ENCODE measurements at regions not wholly inside any gene's neighbourhood (a gene's known extent, or its start where the extent isn't known, plus 50 kb on each side); places are given as distances from the start of the nearest gene placed in this dataset.

GRCh38 chr1:72670902-72671301 lies 388.6 kb upstream of the NEGR1 start:
- no peak for TF ChIP-seq CTCF (IDR thresholded peaks at IDR 0.05)
- H3K36me3 Mint-ChIP-seq (ENCODE audit: low read depth) = no peaks in the 10 kb centered on the region
- no peak overlapping the region for H3K4me3 Mint-ChIP-seq
- ATAC-seq (no peak), DNase-seq (no peak)
- H3K27ac Mint-ChIP-seq = no peak overlapping the region
- ChIA-PET CTCF (no interaction called here), POLR2A (no interaction called here)
- H3K4me1 Mint-ChIP-seq (ENCODE audit: low read depth) = no peaks in the 10 kb centered on the region
- no peaks in the 10 kb centered on the region for H3K27me3 Mint-ChIP-seq
- H3K9me3 Mint-ChIP-seq = no peaks in the 10 kb centered on the region
- intact Hi-C loops (cut with micrococcal nuclease) = no loop called here

DNA sequence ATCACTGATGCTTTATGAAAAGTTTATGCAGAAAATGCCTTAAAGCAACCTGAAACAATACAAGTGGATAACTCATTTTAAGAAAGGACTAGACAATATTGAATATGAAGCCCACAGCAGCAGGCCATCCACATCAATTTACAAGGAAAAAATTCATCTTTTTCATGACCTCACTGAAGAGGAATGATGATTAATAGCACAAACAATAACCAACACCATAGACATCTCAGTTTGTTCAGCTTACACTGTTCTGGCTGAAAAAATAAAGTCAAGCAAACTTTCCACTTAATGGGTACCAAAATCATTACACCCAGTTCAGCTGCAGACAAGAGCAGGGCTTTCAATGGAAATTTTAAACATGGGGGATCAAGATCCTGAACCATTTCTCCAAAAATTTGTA lies 380.6 kb upstream of the NEGR1 start:
- Mint-ChIP-seq H3K27ac (no peak overlapping the region), H3K4me3 (no peak overlapping the region), H3K36me3 (ENCODE audit: low read depth) (no peaks in the 10 kb centered on the region), H3K4me1 (ENCODE audit: low read depth) (no peaks in the 10 kb centered on the region), H3K9me3 (no peaks in the 10 kb centered on the region), H3K27me3 (no peaks in the 10 kb centered on the region)
- intact Hi-C loops (cut with micrococcal nuclease) = no loop called here
- no peak for TF ChIP-seq CTCF (IDR thresholded peaks at IDR 0.05)
- ChIA-PET CTCF (no interaction called here), POLR2A (no interaction called here)
- ATAC-seq (no peak), DNase-seq (no peak)

- no peak for TF ChIP-seq CTCF (IDR thresholded peaks at IDR 0.05)
- Mint-ChIP-seq H3K36me3 (ENCODE audit: low read depth) (no peaks in the 10 kb centered on the region), H3K27me3 (no peaks in the 10 kb centered on the region), H3K4me1 (ENCODE audit: low read depth) (no peaks in the 10 kb centered on the region), H3K4me3 (no peak overlapping the region), H3K9me3 (no peaks in the 10 kb centered on the region), H3K27ac (no peak overlapping the region)
- DNase-seq (no peak), ATAC-seq (no peak)
- ChIA-PET POLR2A (no interaction called here), CTCF (no interaction called here)
- intact Hi-C loops (cut with micrococcal nuclease) = no loop called here
Observed at GRCh38 chr1:72650843-72651435, 368.6 kb upstream of the NEGR1 start.

DNA sequence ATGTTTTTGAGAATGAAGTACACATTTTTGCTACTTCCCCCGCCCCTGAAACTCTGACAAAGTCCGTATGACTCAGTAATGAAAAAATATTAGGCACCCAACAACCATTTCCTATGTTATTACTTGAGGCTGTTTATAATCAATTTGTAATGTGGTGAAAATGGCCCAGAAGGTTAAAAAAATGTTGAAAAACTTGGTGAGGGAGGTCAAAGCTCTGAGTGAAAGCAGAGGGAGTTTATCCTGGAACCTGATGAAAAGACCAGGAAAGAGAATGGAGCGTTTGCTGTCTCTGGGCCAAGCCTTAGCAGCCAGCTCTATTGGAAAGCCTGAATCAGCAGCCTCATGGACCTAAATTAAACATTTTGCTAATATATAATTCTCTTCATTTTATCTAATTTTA lies 367.7 kb upstream of the NEGR1 start:
- H3K9me3 Mint-ChIP-seq = no peaks in the 10 kb centered on the region
- H3K4me3 Mint-ChIP-seq = no peak overlapping the region
- DNase-seq (no peak), ATAC-seq (no peak)
- no peaks in the 10 kb centered on the region for H3K4me1 Mint-ChIP-seq (ENCODE audit: low read depth)
- H3K36me3 Mint-ChIP-seq (ENCODE audit: low read depth) = no peaks in the 10 kb centered on the region
- H3K27ac Mint-ChIP-seq = no peak overlapping the region
- ChIA-PET POLR2A (no interaction called here), CTCF (no interaction called here)
- no peaks in the 10 kb centered on the region for H3K27me3 Mint-ChIP-seq
- TF ChIP-seq CTCF (IDR thresholded peaks at IDR 0.05) = no peak
- intact Hi-C loops (cut with micrococcal nuclease) = no loop called here

- Mint-ChIP-seq H3K27me3 (no peaks in the 10 kb centered on the region), H3K36me3 (ENCODE audit: low read depth) (no peaks in the 10 kb centered on the region), H3K27ac (no peak overlapping the region), H3K4me3 (no peak overlapping the region), H3K9me3 (no peaks in the 10 kb centered on the region), H3K4me1 (ENCODE audit: low read depth) (no peaks in the 10 kb centered on the region)
- DNase-seq = no peak
- ChIA-PET CTCF (no interaction called here), POLR2A (interaction anchor here (0.6 to 1.1 kb wide), 2 partner anchors 10 to 95 kb away, joined by 3 to 4 read pairs; no protein-coding TSS in a partner anchor)
- no peak for ATAC-seq
- intact Hi-C loops (cut with micrococcal nuclease) = no loop called here
- TF ChIP-seq CTCF (IDR thresholded peaks at IDR 0.05) = no peak
Observed at GRCh38 chr1:72649211-72649888, 367.0 kb upstream of the NEGR1 start.

Data from activated CD8-positive, alpha-beta T cell treated with anti-CD3 and anti-CD28 coated beads for 36 hours (primary cell).